Right lobe of liver (tissue), 6 donors: ENCODE measurements at regions not wholly inside any gene's neighbourhood (a gene's known extent, or its start where the extent isn't known, plus 50 kb on each side); places are given as distances from the start of the nearest gene placed in this dataset.

Experiments
- ATAC-seq, 4 donors: fragments of 200-7000 bp; cut with Tn5 transposase; one replicate each; pipeline ENCODE4 v1.9.1; 2020; ENCODE audit warnings: mild to moderate bottlenecking in 4 of 4, moderate library complexity in 4 of 4
- DNase-seq, 3 donors: peaks; one replicate each; pipeline ENCODE4 v3.0.0-alpha.2; 2020
- H3K27ac ChIP-seq, 3 donors: fragments of 200-600 bp; one replicate each; pipeline ENCODE4 v1.8.0; 2022
- H3K27me3 ChIP-seq, 2 donors: fragments of 200-600 bp; one replicate each; pipeline ENCODE4 v1.8.0; 2022
- H3K36me3 ChIP-seq, 4 donors: fragments of 200-600 bp; sonication (generic) in 1 of 4; one replicate each; pipeline versions ENCODE4 v1.5.1 to v1.8.0; 2017 to 2022; ENCODE audit warnings: control low read depth in 1 of 4
- H3K4me1 ChIP-seq, 4 donors: fragments of 200-600 bp; sonication (generic) in 1 of 4; one replicate each; pipeline versions ENCODE4 v1.5.1 to v1.8.0; 2017 to 2022; ENCODE audit warnings: control low read depth in 1 of 4
- H3K4me3 ChIP-seq, 3 donors: fragments of 200-600 bp; one replicate each; pipeline ENCODE4 v1.8.0; 2022
- H3K9me3 ChIP-seq, 4 donors: fragments of 200-600 bp; sonication (generic) in 1 of 4; one replicate each; pipeline versions ENCODE4 v1.5.1 to v1.8.0; 2017 to 2022; ENCODE audit warnings: control low read depth in 1 of 4
- POLR2A ChIP-seq: fragments of 450-650 bp; IDR thresholded peaks from one replicate; pipeline ENCODE4 v1.6.1; 2017; ENCODE audit warnings: antibody characterized with exemption, mild to moderate bottlenecking
- WGBS: methylation state at CpG from one replicate; pipeline ENCODE4 v1.1.6; 2018; ENCODE audit warnings: low coverage, low lambda C conversion rate; ENCODE audit not compliant: insufficient coverage; ENCODE audit errors: missing lambda C conversion rate; 5-methylcytosine and 5-hydroxymethylcytosine counted together
- intact Hi-C, 2 donors: fragments of 100-400 bp; cut with DNase I; formaldehyde crosslinking; loops; one replicate each; pipeline versions ENCODE4 v1.11.2 to v1.14.1; 2022
- TF ChIP-seq, protein P1 (sequence below), 4 donors: fragments of 200-600 bp in 3 of 4; fragments of 450-650 bp in 1 of 4; IDR thresholded peaks; one replicate each; pipeline versions ENCODE4 v1.5.1 to v1.8.0; 2016 to 2022; ENCODE audit warnings: antibody characterized with exemption in 4 of 4, mild to moderate bottlenecking in 2 of 4
- donor health status: DM: no; HTN: yes; CAD: no.
- donor health status: DM: no; HTN: no; CAD: no.
- donor health status: DM: no; HTN: no; CAD: no.
- donor health status: DM: no; HTN: yes; CAD: no.
- donor health status: DM: no; HTN: yes; CAD: no.

- TF ChIP-seq, protein P1, sequence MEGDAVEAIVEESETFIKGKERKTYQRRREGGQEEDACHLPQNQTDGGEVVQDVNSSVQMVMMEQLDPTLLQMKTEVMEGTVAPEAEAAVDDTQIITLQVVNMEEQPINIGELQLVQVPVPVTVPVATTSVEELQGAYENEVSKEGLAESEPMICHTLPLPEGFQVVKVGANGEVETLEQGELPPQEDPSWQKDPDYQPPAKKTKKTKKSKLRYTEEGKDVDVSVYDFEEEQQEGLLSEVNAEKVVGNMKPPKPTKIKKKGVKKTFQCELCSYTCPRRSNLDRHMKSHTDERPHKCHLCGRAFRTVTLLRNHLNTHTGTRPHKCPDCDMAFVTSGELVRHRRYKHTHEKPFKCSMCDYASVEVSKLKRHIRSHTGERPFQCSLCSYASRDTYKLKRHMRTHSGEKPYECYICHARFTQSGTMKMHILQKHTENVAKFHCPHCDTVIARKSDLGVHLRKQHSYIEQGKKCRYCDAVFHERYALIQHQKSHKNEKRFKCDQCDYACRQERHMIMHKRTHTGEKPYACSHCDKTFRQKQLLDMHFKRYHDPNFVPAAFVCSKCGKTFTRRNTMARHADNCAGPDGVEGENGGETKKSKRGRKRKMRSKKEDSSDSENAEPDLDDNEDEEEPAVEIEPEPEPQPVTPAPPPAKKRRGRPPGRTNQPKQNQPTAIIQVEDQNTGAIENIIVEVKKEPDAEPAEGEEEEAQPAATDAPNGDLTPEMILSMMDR (IDR thresholded peaks at IDR 0.05) = no peak
- no peak for TF ChIP-seq POLR2A
- no peaks in the 10 kb centered on the region for H3K9me3 ChIP-seq
- no peaks in the 10 kb centered on the region for H3K36me3 ChIP-seq
- intact Hi-C loops = no loop called here
- no peak for ATAC-seq
- H3K27me3 ChIP-seq = no peaks in the 10 kb centered on the region
- no peak for DNase-seq
- 80% methylated on average over 8 of the region's 10 CpGs for WGBS
- H3K4me1 ChIP-seq = peaks cover 0 to 43% (median 15%) of the 10 kb centered on the region in 4 donors
- H3K4me3 ChIP-seq = no peak overlapping the region
- no peak overlapping the region for H3K27ac ChIP-seq
Observed at GRCh38 chr5:173786286-173787187, 101.6 kb upstream of the CPEB4 start.

DNA sequence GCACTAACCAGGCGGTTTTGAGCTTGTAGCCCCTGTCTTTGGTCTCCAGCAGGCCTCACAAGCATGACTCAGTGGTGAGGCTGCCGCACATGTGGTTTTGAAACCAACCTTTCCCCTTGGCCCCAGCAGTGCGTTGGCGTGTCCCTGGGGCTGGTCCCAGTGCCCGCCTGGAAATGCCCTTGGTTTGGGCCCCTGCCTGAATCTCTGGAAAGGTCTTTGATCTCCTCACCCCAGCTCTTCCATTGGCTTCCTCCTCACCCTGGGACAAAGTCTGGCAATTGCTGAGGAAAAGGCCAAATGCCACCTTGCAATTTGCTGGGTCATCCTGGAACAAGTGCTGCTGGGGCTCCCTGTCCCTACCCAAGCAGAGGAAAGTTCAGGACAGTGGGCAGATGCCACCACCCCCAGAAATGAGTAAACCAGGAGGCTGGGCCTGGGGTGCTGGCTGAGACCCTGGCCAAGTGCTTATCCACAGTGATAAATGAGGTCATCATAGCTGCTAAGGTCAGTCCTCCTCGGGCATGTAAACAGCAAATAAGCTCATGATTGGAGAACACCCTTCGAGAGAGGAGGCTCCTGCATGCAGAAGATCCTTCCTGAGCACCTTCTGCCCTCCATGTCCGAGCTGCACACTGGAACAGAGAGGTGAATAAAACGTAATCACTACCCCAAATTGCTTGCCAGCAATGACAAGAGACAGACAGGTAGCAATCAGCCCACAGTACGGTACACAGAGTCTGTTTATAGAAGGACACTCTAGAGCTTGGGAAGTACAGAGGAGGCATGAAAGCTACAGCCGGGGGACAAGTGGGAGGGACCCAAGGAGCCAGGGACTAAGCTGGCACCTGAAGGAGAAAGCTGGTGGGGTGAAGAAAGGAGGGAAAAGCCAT, 98.9 kb upstream of the CPEB4 start:
- intact Hi-C loops = no loop called here
- H3K9me3 ChIP-seq = no peaks in the 10 kb centered on the region
- peak overlapping the region; percentile 18 to 50 (median 49) for H3K4me3 ChIP-seq
- no peaks in the 10 kb centered on the region for H3K27me3 ChIP-seq
- TF ChIP-seq, protein P1 (IDR thresholded peaks at IDR 0.05) = no peak
- peak; percentile 75 for TF ChIP-seq POLR2A
- ATAC-seq (peak; percentile 76 to 87 (median 80)), DNase-seq (peak; percentile 88 to 96 (median 93))
- H3K27ac ChIP-seq = peak overlapping the region; percentile 63 to 93 (median 88)
- H3K36me3 ChIP-seq = no peaks in the 10 kb centered on the region
- peaks cover 0 to 42% (median 15%) of the 10 kb centered on the region in 4 donors for H3K4me1 ChIP-seq
- WGBS = 22% methylated on average over 7 of the region's 11 CpGs

- TF ChIP-seq POLR2A = no peak
- TF ChIP-seq, protein P1 (IDR thresholded peaks at IDR 0.05) = peak in 1 of 4 donors; percentile 6
- Histone ChIP-seq H3K4me3 (peak overlapping the region; percentile 18 to 50 (median 49)), H3K4me1 (peaks cover 0 to 42% (median 15%) of the 10 kb centered on the region in 4 donors), H3K36me3 (no peaks in the 10 kb centered on the region), H3K9me3 (no peaks in the 10 kb centered on the region), H3K27ac (peak overlapping the region; percentile 63 to 93 (median 88)), H3K27me3 (no peaks in the 10 kb centered on the region)
- DNase-seq (no peak), ATAC-seq (peak in 1 of 4 donors; percentile 0)
- 19% methylated on average over 10 of the region's 11 CpGs for WGBS
- intact Hi-C loops = no loop called here
Observed at GRCh38 chr5:173790177-173790719, 97.9 kb upstream of the CPEB4 start.

- Histone ChIP-seq H3K4me3 (peak overlapping the region; percentile 18 to 50 (median 49)), H3K27me3 (no peaks in the 10 kb centered on the region), H3K27ac (peak overlapping the region; percentile 63 to 93 (median 88)), H3K36me3 (no peaks in the 10 kb centered on the region), H3K4me1 (peaks cover 0 to 42% (median 15%) of the 10 kb centered on the region in 4 donors), H3K9me3 (no peaks in the 10 kb centered on the region)
- peak; percentile 30 to 62 (median 41) for ATAC-seq
- intact Hi-C loops = no loop called here
- TF ChIP-seq, protein P1 (IDR thresholded peaks at IDR 0.05) = no peak
- TF ChIP-seq POLR2A = peak; percentile 66
- WGBS = 67% methylated on average over 11 of the region's 13 CpGs
- DNase-seq = peak; percentile 70 to 87 (median 85)
Observed at GRCh38 chr5:173790836-173791546, 97.2 kb upstream of the CPEB4 start.
